HG02870 (cell line): ENCODE measurements at regions not wholly inside any gene's neighbourhood (a gene's known extent, or its start where the extent isn't known, plus 50 kb on each side); places are given as distances from the start of the nearest gene placed in this dataset.
"Not testable (repeated sequence)": the region's sequence is repeated elsewhere in the genome, so short reads cannot be mapped to it uniquely, and the experiment has no call there.

Experiments
- ATAC-seq: cut with Tn5 transposase; IDR thresholded peaks from one replicate; pipeline ENCODE4 v1.9.1; 2021; ENCODE audit warnings: mild to moderate bottlenecking, moderate library complexity; ENCODE audit not compliant: unreplicated experiment

- ATAC-seq, result no peak
These were observed 106.7 kb upstream of the AHI1 start for GRCh38 chr6:135604035-135604860.

GRCh38 chr6:135605278-135605790, 107.8 kb upstream of the AHI1 start:
- ATAC-seq, result no peak

GRCh38 chr6:135606392-135606791, 108.9 kb upstream of the AHI1 start:
- no peak for ATAC-seq

GRCh38 chr6:135608031-135608430, 110.5 kb upstream of the AHI1 start:
- no peak for ATAC-seq

- not testable (repeated sequence) for ATAC-seq
These were observed 112.7 kb upstream of the AHI1 start for GRCh38 chr6:135610192-135610591.

- ATAC-seq, result no peak
These were observed 119.1 kb upstream of the AHI1 start for GRCh38 chr6:135616655-135617054.

- ATAC-seq, result no peak
These were observed 119.7 kb upstream of the AHI1 start for GRCh38 chr6:135617222-135617621.

- no peak for ATAC-seq
These were observed 124.5 kb upstream of the AHI1 start for GRCh38 chr6:135622081-135622480.

GRCh38 chr6:135623979-135624378, 126.4 kb upstream of the AHI1 start:
- ATAC-seq, result no peak

GRCh38 chr6:135624402-135625295, 127.1 kb upstream of the AHI1 start:
- no peak for ATAC-seq

GRCh38 chr6:135626001-135626400, 128.5 kb upstream of the AHI1 start:
- not testable (repeated sequence) for ATAC-seq

- ATAC-seq, result no peak
These were observed 129.7 kb upstream of the AHI1 start for GRCh38 chr6:135627092-135627715.

- ATAC-seq, result no peak
These were observed 133.3 kb upstream of the AHI1 start for GRCh38 chr6:135630789-135631376.

- no peak for ATAC-seq
These were observed 134.3 kb upstream of the AHI1 start for GRCh38 chr6:135631821-135632220.

GRCh38 chr6:135633573-135633972, 136.0 kb upstream of the AHI1 start:
- no peak for ATAC-seq

GRCh38 chr6:135637701-135638100, 140.2 kb upstream of the AHI1 start:
- no peak for ATAC-seq

GRCh38 chr6:135638108-135638507, 140.6 kb upstream of the AHI1 start:
- ATAC-seq, result no peak

- no peak for ATAC-seq
These were observed 142.5 kb upstream of the AHI1 start for GRCh38 chr6:135640048-135640447.

GRCh38 chr6:135640449-135641111, 143.0 kb upstream of the AHI1 start:
- peak; percentile 71 for ATAC-seq

GRCh38 chr6:135642912-135643311, 145.4 kb upstream of the AHI1 start:
- ATAC-seq, result no peak
